H9 (cell line): ENCODE measurements at regions not wholly inside any gene's neighbourhood (a gene's known extent, or its start where the extent isn't known, plus 50 kb on each side); places are given as distances from the start of the nearest gene placed in this dataset.

ENCODE experiments used
- DNase-seq: peaks from one replicate; pipeline ENCODE4 v3.0.0-alpha.2; 2017
- H2AFZ ChIP-seq: one replicate; pipeline ENCODE4 v1.6.1; 2013; ENCODE audit warnings: mild to moderate bottlenecking, low read length, control low read depth, moderate library complexity
- H2AK5ac ChIP-seq: 2 replicates; pipeline ENCODE4 v1.6.1; 2013; ENCODE audit warnings: low read length, control low read depth, mixed read lengths; ENCODE audit not compliant: insufficient read length
- H2BK120ac ChIP-seq: one replicate; pipeline ENCODE4 v1.6.1; 2013; ENCODE audit warnings: low read depth, mild to moderate bottlenecking, low read length, control low read depth, inconsistent platforms; ENCODE audit not compliant: poor library complexity, severe bottlenecking
- H2BK12ac ChIP-seq: 2 replicates; pipeline ENCODE4 v1.6.1; 2013; ENCODE audit warnings: low read length, control low read depth, mixed read lengths, low read depth; ENCODE audit not compliant: insufficient read length
- H2BK15ac ChIP-seq: 2 replicates; pipeline ENCODE4 v1.6.1; 2013; ENCODE audit warnings: low read depth, low read length, control low read depth
- H2BK20ac ChIP-seq: one replicate; pipeline ENCODE4 v1.6.1; 2013; ENCODE audit warnings: low read depth, mild to moderate bottlenecking, low read length, control low read depth, inconsistent platforms; ENCODE audit not compliant: poor library complexity, severe bottlenecking
- H2BK5ac ChIP-seq: 2 replicates; pipeline ENCODE4 v1.6.1; 2013; ENCODE audit warnings: low read length, control low read depth, mixed read lengths; ENCODE audit not compliant: insufficient read length
- H3K14ac ChIP-seq: 2 replicates; pipeline ENCODE4 v1.6.1; 2013; ENCODE audit warnings: low read length, control low read depth; ENCODE audit not compliant: insufficient read depth
- H3K18ac ChIP-seq: 2 replicates; pipeline ENCODE4 v1.6.1; 2013; ENCODE audit warnings: low read depth, mild to moderate bottlenecking, mixed read lengths, low read length, control low read depth; ENCODE audit not compliant: insufficient read length
- H3K23ac ChIP-seq: 2 replicates; pipeline ENCODE4 v1.6.1; 2013; ENCODE audit warnings: low read length, control low read depth, mixed read lengths, low read depth; ENCODE audit not compliant: insufficient read length
- H3K23me2 ChIP-seq: 2 replicates; pipeline ENCODE4 v1.6.1; 2013; ENCODE audit warnings: low read depth, mild to moderate bottlenecking, mixed read lengths, low read length, control low read depth; ENCODE audit not compliant: insufficient read length, poor library complexity, severe bottlenecking
- H3K27ac ChIP-seq: 2 replicates; pipeline ENCODE4 v1.5.1; 2013; ENCODE audit warnings: low read length, control low read depth, mixed read lengths, low read depth; ENCODE audit not compliant: insufficient read length
- H3K27me3 ChIP-seq: 2 replicates; pipeline ENCODE4 v1.6.1; 2013; ENCODE audit warnings: low read length, control low read depth, inconsistent platforms; ENCODE audit not compliant: insufficient read depth
- H3K4ac ChIP-seq: 2 replicates; pipeline ENCODE4 v1.6.1; 2013; ENCODE audit warnings: low read depth, mild to moderate bottlenecking, control low read depth, inconsistent platforms, low read length, moderate library complexity
- H3K4me1 ChIP-seq: 2 replicates; pipeline ENCODE4 v1.6.1; 2013; ENCODE audit warnings: low read length, control low read depth, inconsistent platforms; ENCODE audit not compliant: insufficient read depth
- H3K4me2 ChIP-seq: 2 replicates; pipeline ENCODE4 v1.6.1; 2013; ENCODE audit warnings: low read length, control low read depth, mixed read lengths; ENCODE audit not compliant: insufficient read length, insufficient read depth
- H3K56ac ChIP-seq: 2 replicates; pipeline ENCODE4 v1.6.1; 2013; ENCODE audit warnings: low read depth, mild to moderate bottlenecking, mixed read lengths, low read length, control low read depth; ENCODE audit not compliant: insufficient read length
- H3K79me1 ChIP-seq: 2 replicates; pipeline ENCODE4 v1.6.1; 2013; ENCODE audit warnings: low read depth, mild to moderate bottlenecking, moderate library complexity, low read length, control low read depth, inconsistent platforms; ENCODE audit not compliant: insufficient read depth, poor library complexity, severe bottlenecking
- H3K79me2 ChIP-seq: 2 replicates; pipeline ENCODE4 v1.6.1; 2013; ENCODE audit warnings: low read length, control low read depth, inconsistent platforms; ENCODE audit not compliant: insufficient read depth
- H3K9ac ChIP-seq: 2 replicates; pipeline ENCODE4 v1.6.1; 2013; ENCODE audit warnings: low read length, control low read depth, mixed read lengths; ENCODE audit not compliant: insufficient read length; ENCODE audit errors: extremely low read depth
- H3K9me3 ChIP-seq: one replicate; pipeline ENCODE4 v1.6.1; 2013; ENCODE audit warnings: low read depth, low read length, inconsistent platforms; ENCODE audit not compliant: control insufficient read depth
- H3T11ph ChIP-seq: one replicate; pipeline ENCODE4 v1.6.1; 2013; ENCODE audit warnings: mild to moderate bottlenecking, low read length, control low read depth, inconsistent platforms
- H4K20me1 ChIP-seq: one replicate; pipeline ENCODE4 v1.6.1; 2013; ENCODE audit not compliant: control insufficient read depth, insufficient read length, insufficient read depth
- H4K5ac ChIP-seq: 2 replicates; pipeline ENCODE4 v1.6.1; 2013; ENCODE audit warnings: low read depth, mild to moderate bottlenecking, mixed read lengths, low read length, control low read depth; ENCODE audit not compliant: insufficient read length
- H4K8ac ChIP-seq: replicated peaks from 2 replicates; pipeline ENCODE4 v1.6.1; 2013; ENCODE audit warnings: low read length, control low read depth, mixed read lengths, low read depth; ENCODE audit not compliant: insufficient read length
- H4K91ac ChIP-seq: 2 replicates; pipeline ENCODE4 v1.6.1; 2013; ENCODE audit warnings: low read depth, mild to moderate bottlenecking, moderate library complexity, mixed read lengths, low read length, control low read depth; ENCODE audit not compliant: insufficient read length
- H3K27ac Mint-ChIP-seq, 3 experiments: 2 replicates in 2 of 3; 3 replicates in 1 of 3; pipeline ENCODE4 v1.8.0; 2020 to 2021; ENCODE audit warnings: mixed read lengths in 3 of 3, mild to moderate bottlenecking in 1 of 3, moderate library complexity in 1 of 3
- H3K27me3 Mint-ChIP-seq: 2 replicates; pipeline ENCODE4 v1.8.0; 2021; ENCODE audit warnings: low read depth, mild to moderate bottlenecking, moderate library complexity, mixed read lengths
- H3K36me3 Mint-ChIP-seq, 3 experiments: 2 replicates in 2 of 3; 3 replicates in 1 of 3; pipeline ENCODE4 v1.8.0; 2020 to 2021; ENCODE audit warnings: low read depth in 3 of 3, mixed read lengths in 3 of 3; ENCODE audit not compliant: insufficient read depth in 1 of 3
- H3K4me1 Mint-ChIP-seq, 2 experiments: 2 replicates each; pipeline ENCODE4 v1.8.0; 2020; ENCODE audit warnings: mixed read lengths in 2 of 2
- H3K4me3 Mint-ChIP-seq, 2 experiments: 2 replicates in 1 of 2; 3 replicates in 1 of 2; pipeline ENCODE4 v1.8.0; 2020 to 2021; ENCODE audit warnings: mild to moderate bottlenecking in 2 of 2, mixed read lengths in 2 of 2, moderate library complexity in 1 of 2
- H3K9me3 Mint-ChIP-seq, 2 experiments: 2 replicates in 1 of 2; 3 replicates in 1 of 2; pipeline ENCODE4 v1.8.0; 2020; ENCODE audit warnings: mild to moderate bottlenecking in 2 of 2, mixed read lengths in 2 of 2, moderate library complexity in 1 of 2
- CTCF ChIP-seq: fragments of 200-600 bp; sonication (generic); conservative IDR thresholded peaks from 3 replicates; pipeline ENCODE4 v1.8.0; 2021; ENCODE audit warnings: antibody characterized with exemption, mild to moderate bottlenecking
- WGBS: extraction: QIAGEN DNeasy Blood & Tissue Kit; methylation state at CpG from one replicate; pipeline ENCODE4 v1.1.7; 2013; ENCODE audit warnings: missing lambda C conversion rate, low lambda C conversion rate, mixed read lengths; ENCODE audit not compliant: insufficient read length; ENCODE audit errors: extremely low coverage; 5-methylcytosine and 5-hydroxymethylcytosine counted together

GRCh38 chr22:33209930-33210784, 152.0 kb upstream of the SYN3 start:
- H4K91ac ChIP-seq = no peak overlapping the region
- Mint-ChIP-seq H3K4me1 (no peaks in the 10 kb centered on the region), H3K36me3 (no peaks in the 10 kb centered on the region), H3K9me3 (no peaks in the 10 kb centered on the region), H3K4me3 (no peak overlapping the region), H3K27ac (no peak overlapping the region), H3K27me3 (peaks cover 95% of the 10 kb centered on the region)
- H3K79me1 ChIP-seq = no peaks in the 10 kb centered on the region
- no peak overlapping the region for H3K14ac ChIP-seq
- no peak overlapping the region for H2AK5ac ChIP-seq
- H3K23me2 ChIP-seq = no peaks in the 10 kb centered on the region
- no peak overlapping the region for H3K4me2 ChIP-seq
- no peaks in the 10 kb centered on the region for H3K27me3 ChIP-seq
- H2BK120ac ChIP-seq = no peak overlapping the region
- no peak overlapping the region for H3K56ac ChIP-seq
- no peaks in the 10 kb centered on the region for H3K79me2 ChIP-seq
- peak; percentile 79 for DNase-seq
- no peak overlapping the region for H2BK15ac ChIP-seq
- H3T11ph ChIP-seq = no peak overlapping the region
- H3K9me3 ChIP-seq = no peaks in the 10 kb centered on the region
- peak; percentile 79 for TF ChIP-seq CTCF
- H3K9ac ChIP-seq = no peak overlapping the region
- no peaks in the 10 kb centered on the region for H4K20me1 ChIP-seq
- no peak overlapping the region for H4K8ac ChIP-seq
- no CpG with 5 or more reads among the region's 21 CpGs for WGBS
- no peak overlapping the region for H2AFZ ChIP-seq
- no peak overlapping the region for H3K23ac ChIP-seq
- no peak overlapping the region for H3K27ac ChIP-seq
- H2BK5ac ChIP-seq = no peak overlapping the region
- H2BK12ac ChIP-seq = no peak overlapping the region
- H3K4ac ChIP-seq = no peak overlapping the region
- no peaks in the 10 kb centered on the region for H3K4me1 ChIP-seq
- no peak overlapping the region for H3K18ac ChIP-seq
- no peak overlapping the region for H2BK20ac ChIP-seq
- H4K5ac ChIP-seq = no peak overlapping the region
